Hepatocyte (in vitro differentiated cells): ENCODE measurements at regions not wholly inside any gene's neighbourhood (a gene's known extent, or its start where the extent isn't known, plus 50 kb on each side); places are given as distances from the start of the nearest gene placed in this dataset.

ENCODE experiments used
- EZH2 ChIP-seq: fragments of 200-600 bp; sonication (generic); IDR thresholded peaks from 2 replicates; pipeline ENCODE4 v1.6.1; 2016; ENCODE audit warnings: antibody characterized with exemption, mild to moderate bottlenecking, borderline replicate concordance
- TF ChIP-seq, protein P1 (sequence below): fragments of 200-600 bp; sonication (generic); IDR thresholded peaks from 2 replicates; pipeline ENCODE4 v1.5.1; 2016; ENCODE audit warnings: antibody characterized with exemption, mild to moderate bottlenecking; ENCODE audit not compliant: poor library complexity

DNA sequence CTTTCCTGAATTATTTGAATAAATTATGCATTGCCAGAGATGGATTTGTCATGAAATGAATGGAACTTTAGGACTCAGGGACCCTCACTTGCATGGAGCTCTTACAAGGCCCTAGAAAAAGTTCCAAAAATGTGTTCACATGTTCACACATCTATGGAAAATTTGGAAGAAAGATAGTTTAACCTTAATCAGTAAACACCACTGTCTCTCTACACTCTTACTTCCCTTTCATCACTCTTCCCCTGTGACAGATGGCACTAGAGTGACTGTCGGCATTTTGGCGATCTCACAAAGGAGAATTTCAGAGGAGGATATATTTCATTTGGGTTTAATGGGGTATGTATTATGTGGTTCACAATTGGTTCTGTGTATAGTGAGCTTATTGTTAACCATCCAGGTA is 600.8 kb downstream of the IGSF11 start:
- TF ChIP-seq, protein P1, sequence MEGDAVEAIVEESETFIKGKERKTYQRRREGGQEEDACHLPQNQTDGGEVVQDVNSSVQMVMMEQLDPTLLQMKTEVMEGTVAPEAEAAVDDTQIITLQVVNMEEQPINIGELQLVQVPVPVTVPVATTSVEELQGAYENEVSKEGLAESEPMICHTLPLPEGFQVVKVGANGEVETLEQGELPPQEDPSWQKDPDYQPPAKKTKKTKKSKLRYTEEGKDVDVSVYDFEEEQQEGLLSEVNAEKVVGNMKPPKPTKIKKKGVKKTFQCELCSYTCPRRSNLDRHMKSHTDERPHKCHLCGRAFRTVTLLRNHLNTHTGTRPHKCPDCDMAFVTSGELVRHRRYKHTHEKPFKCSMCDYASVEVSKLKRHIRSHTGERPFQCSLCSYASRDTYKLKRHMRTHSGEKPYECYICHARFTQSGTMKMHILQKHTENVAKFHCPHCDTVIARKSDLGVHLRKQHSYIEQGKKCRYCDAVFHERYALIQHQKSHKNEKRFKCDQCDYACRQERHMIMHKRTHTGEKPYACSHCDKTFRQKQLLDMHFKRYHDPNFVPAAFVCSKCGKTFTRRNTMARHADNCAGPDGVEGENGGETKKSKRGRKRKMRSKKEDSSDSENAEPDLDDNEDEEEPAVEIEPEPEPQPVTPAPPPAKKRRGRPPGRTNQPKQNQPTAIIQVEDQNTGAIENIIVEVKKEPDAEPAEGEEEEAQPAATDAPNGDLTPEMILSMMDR = no peak
- no peak for TF ChIP-seq EZH2
